SU-DHL-6 (cell line): ENCODE measurements at regions not wholly inside any gene's neighbourhood (a gene's known extent, or its start where the extent isn't known, plus 50 kb on each side); places are given as distances from the start of the nearest gene placed in this dataset.
"Not testable (repeated sequence)": the region's sequence is repeated elsewhere in the genome, so short reads cannot be mapped to it uniquely, and the experiment has no call there.

Experiments
- H2AFZ ChIP-seq: fragments of 200-600 bp; sonication (generic); 2 replicates; pipeline ENCODE4 v1.6.1; 2014; ENCODE audit warnings: low read depth, mild to moderate bottlenecking, moderate library complexity, mixed read lengths, antibody characterized with exemption, low read length; ENCODE audit not compliant: severe bottlenecking
- H3F3A ChIP-seq: fragments of 200-600 bp; shearing (Covaris generic); 2 replicates; pipeline ENCODE4 v1.6.0; 2016; ENCODE audit warnings: antibody characterized with exemption, mild to moderate bottlenecking; ENCODE audit not compliant: insufficient read depth
- H3K27ac ChIP-seq: fragments of 200-600 bp; sonication (generic); 2 replicates; pipeline ENCODE4 v1.5.1; 2016; ENCODE audit warnings: low read depth, mild to moderate bottlenecking, low read length, moderate library complexity, mixed read lengths
- H3K27me3 ChIP-seq: fragments of 200-600 bp; sonication (generic), shearing (Covaris generic); 2 replicates; pipeline ENCODE4 v1.6.0; 2014; ENCODE audit warnings: mild to moderate bottlenecking, low read length
- H3K36me3 ChIP-seq: fragments of 200-600 bp; sonication (generic); 2 replicates; pipeline ENCODE4 v1.6.1; 2014; ENCODE audit warnings: mild to moderate bottlenecking, low read length, mixed read lengths
- H3K4me2 ChIP-seq: fragments of 300-600, 200-600 bp; shearing (Covaris generic), sonication (generic); 2 replicates; pipeline ENCODE4 v1.6.0; 2014; ENCODE audit warnings: low read length, low read depth, mild to moderate bottlenecking; ENCODE audit not compliant: poor library complexity, severe bottlenecking
- H3K4me3 ChIP-seq: fragments of 200-600 bp; sonication (generic); 2 replicates; pipeline ENCODE4 v1.5.1; 2014; ENCODE audit warnings: antibody characterized with exemption, low read length, mild to moderate bottlenecking, mixed read lengths; ENCODE audit not compliant: insufficient read depth, poor library complexity, severe bottlenecking
- H3K79me2 ChIP-seq: fragments of 200-600 bp; sonication (generic); 2 replicates; pipeline ENCODE4 v1.6.1; 2014; ENCODE audit warnings: mild to moderate bottlenecking, low read length, moderate library complexity; ENCODE audit not compliant: insufficient read depth
- H3K9ac ChIP-seq: fragments of 200-600 bp; sonication (generic); 2 replicates; pipeline ENCODE4 v1.7.0; 2014; ENCODE audit warnings: mild to moderate bottlenecking, low read length
- H3K9me2 ChIP-seq: fragments of 200-600 bp; sonication (generic); replicated peaks from 2 replicates; pipeline ENCODE4 v1.6.1; 2014; ENCODE audit warnings: low read length; ENCODE audit not compliant: insufficient read depth
- H3K9me3 ChIP-seq: fragments of 200-600 bp; sonication (generic); 2 replicates; pipeline ENCODE4 v1.6.1; 2014; ENCODE audit warnings: low read length, mixed read lengths; ENCODE audit not compliant: insufficient read depth
- H4K20me1 ChIP-seq: fragments of 200-600 bp; sonication (generic); 2 replicates; pipeline ENCODE4 v1.6.1; 2014; ENCODE audit warnings: low read depth, mild to moderate bottlenecking, antibody characterized with exemption, low read length, moderate library complexity, mixed read lengths
- CTCF ChIP-seq: fragments of 200-600 bp; sonication (generic); IDR thresholded peaks from one replicate; pipeline ENCODE4 v1.5.1; 2017; ENCODE audit warnings: antibody characterized with exemption, mild to moderate bottlenecking, low read length, moderate library complexity; ENCODE audit not compliant: insufficient read depth, poor library complexity, severe bottlenecking
- EZH2phosphoT487 ChIP-seq: fragments of 200-600 bp; sonication (generic), shearing (Covaris generic); conservative IDR thresholded peaks from 2 replicates; pipeline ENCODE4 v1.6.1; 2018; ENCODE audit warnings: mild to moderate bottlenecking, antibody characterized with exemption, low read length, moderate library complexity, mixed read lengths

GRCh38 chr5:38621331-38621730 is 64.9 kb upstream of the LIFR start:
- Histone ChIP-seq H3K79me2 (no peaks in the 10 kb centered on the region), H3K9me3 (no peaks in the 10 kb centered on the region), H4K20me1 (no peaks in the 10 kb centered on the region), H3K9ac (no peak overlapping the region), H3K4me2 (no peak overlapping the region), H2AFZ (no peak overlapping the region), H3K4me3 (no peak overlapping the region), H3K27ac (no peak overlapping the region), H3K9me2 (no peaks in the 10 kb centered on the region), H3K27me3 (no peaks in the 10 kb centered on the region), H3F3A (no peaks in the 10 kb centered on the region), H3K36me3 (no peaks in the 10 kb centered on the region)
- TF ChIP-seq CTCF (no peak), EZH2phosphoT487 (no peak)

GRCh38 chr5:38621840-38622437 is 65.5 kb upstream of the LIFR start:
- Histone ChIP-seq H3K9ac (no peak overlapping the region), H3K4me2 (no peak overlapping the region)

GRCh38 chr5:38622723-38623129 is 66.3 kb upstream of the LIFR start:
- Histone ChIP-seq H3K9me3 (no peaks in the 10 kb centered on the region), H3K4me3 (no peak overlapping the region), H3F3A (no peaks in the 10 kb centered on the region), H3K9ac (no peak overlapping the region), H3K27ac (no peak overlapping the region), H3K79me2 (no peaks in the 10 kb centered on the region), H3K27me3 (no peaks in the 10 kb centered on the region), H3K9me2 (no peaks in the 10 kb centered on the region), H4K20me1 (no peaks in the 10 kb centered on the region), H3K36me3 (no peaks in the 10 kb centered on the region), H2AFZ (no peak overlapping the region), H3K4me2 (no peak overlapping the region)
- TF ChIP-seq CTCF (no peak), EZH2phosphoT487 (no peak)

More at GRCh38 chr5:38621840-38622437, 65.5 kb upstream of the LIFR start:
- H2AFZ ChIP-seq: no peak overlapping the region
- no peaks in the 10 kb centered on the region for H3K9me2 ChIP-seq
- H4K20me1 ChIP-seq: no peaks in the 10 kb centered on the region
- no peak for TF ChIP-seq CTCF
- no peak for TF ChIP-seq EZH2phosphoT487
- H3K4me3 ChIP-seq: no peak overlapping the region
- no peaks in the 10 kb centered on the region for H3K79me2 ChIP-seq
- no peaks in the 10 kb centered on the region for H3F3A ChIP-seq
- H3K27me3 ChIP-seq: no peaks in the 10 kb centered on the region
- H3K9me3 ChIP-seq: no peaks in the 10 kb centered on the region
- H3K27ac ChIP-seq: no peak overlapping the region
- H3K36me3 ChIP-seq: no peaks in the 10 kb centered on the region

- not testable (repeated sequence) for H3K4me3 ChIP-seq, H3K36me3 ChIP-seq, H3K9me3 ChIP-seq, H3K79me2 ChIP-seq, H4K20me1 ChIP-seq, H3K27ac ChIP-seq, H2AFZ ChIP-seq, H3K27me3 ChIP-seq, H3K9me2 ChIP-seq, H3K9ac ChIP-seq, H3K4me2 ChIP-seq, H3F3A ChIP-seq
Measured at GRCh38 chr5:38624541-38624940, 68.1 kb upstream of the LIFR start.

GRCh38 chr5:38631376-38631775 is 74.9 kb upstream of the LIFR start:
- H3K79me2 ChIP-seq, H3K36me3 ChIP-seq, H2AFZ ChIP-seq, H3K9me2 ChIP-seq, H4K20me1 ChIP-seq, H3K27ac ChIP-seq, H3K9me3 ChIP-seq, H3K4me3 ChIP-seq, H3K4me2 ChIP-seq, H3K27me3 ChIP-seq, H3F3A ChIP-seq, H3K9ac ChIP-seq: not testable (repeated sequence)
